Activated naive CD4-positive, alpha-beta T cell treated with anti-CD3 and anti-CD28 coated beads for 36 hours (primary cell): ENCODE measurements at regions not wholly inside any gene's neighbourhood (a gene's known extent, or its start where the extent isn't known, plus 50 kb on each side); places are given as distances from the start of the nearest gene placed in this dataset.
A peak's percentile ranks its signal among the peaks of the same experiment; 100 is the strongest.
"Not testable (repeated sequence)": the region's sequence is repeated elsewhere in the genome, so short reads cannot be mapped to it uniquely, and the experiment has no call there.

ENCODE experiments used
- CTCF ChIA-PET: fragments of 350-600 bp; sonication (Branson Sonifier 250); formaldehyde crosslinking; loops from one replicate; lab custom pipeline; 2021; ENCODE audit warnings: antibody characterized with exemption; lab: Charles Lee
- DNase-seq: peaks from one replicate; pipeline ENCODE4 v3.0.0-alpha.2; 2020
- H3K27ac Mint-ChIP-seq: one replicate; pipeline ENCODE4 v1.8.0; 2021; ENCODE audit warnings: mild to moderate bottlenecking, mixed read lengths
- H3K27me3 Mint-ChIP-seq: one replicate; pipeline ENCODE4 v1.8.0; 2021; ENCODE audit warnings: low read depth, mixed read lengths
- H3K36me3 Mint-ChIP-seq: one replicate; pipeline ENCODE4 v1.8.0; 2021; ENCODE audit warnings: low read depth, mixed read lengths
- H3K4me1 Mint-ChIP-seq: one replicate; pipeline ENCODE4 v1.8.0; 2021; ENCODE audit warnings: low read depth, mixed read lengths
- H3K4me3 Mint-ChIP-seq: one replicate; pipeline ENCODE4 v1.8.0; 2021; ENCODE audit warnings: mild to moderate bottlenecking, moderate library complexity, mixed read lengths
- H3K9me3 Mint-ChIP-seq: one replicate; pipeline ENCODE4 v1.8.0; 2021; ENCODE audit warnings: mixed read lengths
- intact Hi-C: fragments of 100-400 bp; cut with micrococcal nuclease; formaldehyde crosslinking; loops from one replicate; pipeline ENCODE4 v1.15.1; 2023

DNA sequence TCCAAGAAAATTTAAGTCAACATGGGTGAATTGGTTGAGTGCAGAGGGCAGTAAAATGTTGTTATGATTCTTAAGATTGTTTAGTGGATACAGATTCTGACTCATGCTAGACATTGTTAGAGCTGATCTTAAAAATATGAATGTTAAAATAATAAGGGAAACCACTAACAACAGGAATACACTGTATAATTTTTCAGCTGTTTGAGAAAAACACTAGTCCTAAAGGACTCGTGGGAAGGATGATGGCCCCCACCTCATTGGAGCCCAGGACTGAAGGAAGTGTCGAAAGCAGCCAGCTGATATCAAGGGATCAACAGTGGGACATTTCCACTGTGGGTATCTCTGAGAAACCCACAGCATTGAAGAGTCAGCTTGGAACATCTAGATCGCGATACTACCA, 82.9 kb upstream of the SCAF11 start:
- no peak for DNase-seq

DNA sequence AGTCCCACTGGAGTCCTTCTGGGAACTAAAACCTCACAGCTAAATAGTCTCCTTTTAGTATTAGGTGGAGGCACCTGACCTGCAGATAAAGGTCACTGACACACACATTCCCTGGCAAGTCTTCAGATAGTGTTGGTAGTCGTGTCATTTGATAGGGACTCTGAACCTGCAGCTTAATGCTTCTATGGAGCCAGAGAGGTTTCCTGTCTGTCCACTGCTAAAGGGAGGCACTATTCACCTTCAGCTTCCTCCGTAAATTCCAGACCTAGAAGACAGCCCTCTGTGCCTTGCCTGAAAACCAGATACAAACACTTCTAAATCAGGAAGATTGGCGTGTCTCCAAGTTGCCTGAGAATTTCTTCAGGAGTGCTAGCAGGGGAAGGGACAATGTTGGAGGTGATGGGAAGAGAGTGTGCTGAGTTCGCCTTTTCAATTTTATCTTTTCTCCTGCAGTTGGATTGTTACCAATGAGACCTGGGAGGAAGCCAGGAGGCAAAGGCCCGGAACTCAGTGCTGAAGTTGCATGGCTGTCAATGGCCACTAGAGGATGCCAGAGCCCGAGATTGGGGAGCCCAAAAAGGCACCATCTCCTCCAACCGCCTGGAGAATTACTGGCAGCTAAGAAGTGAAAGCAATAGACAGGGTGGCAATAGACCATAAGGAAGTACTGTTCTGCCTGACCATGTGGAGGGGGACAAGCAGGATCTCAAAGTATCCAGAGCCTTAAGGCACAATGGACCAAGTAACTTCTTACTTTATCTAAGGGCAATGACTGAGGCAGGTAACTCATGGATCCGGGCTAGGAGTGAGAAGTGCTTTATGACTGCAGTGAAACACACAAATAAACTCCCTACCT, 81.6 kb upstream of the SCAF11 start:
- no peaks in the 10 kb centered on the region for H3K27me3 Mint-ChIP-seq
- H3K4me1 Mint-ChIP-seq = peaks cover 3% of the 10 kb centered on the region
- H3K4me3 Mint-ChIP-seq = peak overlapping the region; percentile 20
- H3K9me3 Mint-ChIP-seq = peaks cover under 1% of the 10 kb centered on the region
- H3K36me3 Mint-ChIP-seq = no peaks in the 10 kb centered on the region
- CTCF ChIA-PET = interaction anchor here (0.7 to 3.5 kb wide), 14 partner anchors 11 to 949 kb away, joined by 3 to 27 read pairs (median 4); no protein-coding TSS in a partner anchor
- intact Hi-C loops = loop anchor here (1.0 to 5.0 kb wide), 9 partner anchors 53 to 949 kb away; partner anchors contain the start of gene SCAF11
- DNase-seq = peak; percentile 82
- peak overlapping the region; percentile 19 for H3K27ac Mint-ChIP-seq

More for the DNA sequence above, 82.9 kb upstream of the SCAF11 start:
- Mint-ChIP-seq H3K36me3 (peaks cover under 1% of the 10 kb centered on the region), H3K27ac (no peak overlapping the region), H3K4me3 (no peak overlapping the region), H3K9me3 (peaks cover 8% of the 10 kb centered on the region), H3K4me1 (peaks cover 3% of the 10 kb centered on the region), H3K27me3 (no peaks in the 10 kb centered on the region)
- CTCF ChIA-PET = interaction anchor here (2.7 to 3.5 kb wide), 2 partner anchors 9 to 51 kb away, joined by 8 to 27 read pairs; no protein-coding TSS in a partner anchor
- intact Hi-C loops = loop anchor here (2.0 to 5.0 kb wide), 4 partner anchors 79 to 859 kb away; no protein-coding TSS in a partner anchor

- H3K36me3 Mint-ChIP-seq = no peaks in the 10 kb centered on the region
- H3K27ac Mint-ChIP-seq = no peak overlapping the region
- H3K27me3 Mint-ChIP-seq = no peaks in the 10 kb centered on the region
- H3K9me3 Mint-ChIP-seq = no peaks in the 10 kb centered on the region
- intact Hi-C loops = loop anchor here (5.0 kb wide), 3 partner anchors 231 to 861 kb away; no protein-coding TSS in a partner anchor
- no peak overlapping the region for H3K4me3 Mint-ChIP-seq
- peak; percentile 13 for DNase-seq
- CTCF ChIA-PET = interaction anchor here (0.7 to 3.5 kb wide), 11 partner anchors 11 to 949 kb away, joined by 3 to 27 read pairs (median 4); no protein-coding TSS in a partner anchor
- peaks cover 3% of the 10 kb centered on the region for H3K4me1 Mint-ChIP-seq
Observed at GRCh38 chr12:46071335-46071734, 81.0 kb upstream of the SCAF11 start.

DNA sequence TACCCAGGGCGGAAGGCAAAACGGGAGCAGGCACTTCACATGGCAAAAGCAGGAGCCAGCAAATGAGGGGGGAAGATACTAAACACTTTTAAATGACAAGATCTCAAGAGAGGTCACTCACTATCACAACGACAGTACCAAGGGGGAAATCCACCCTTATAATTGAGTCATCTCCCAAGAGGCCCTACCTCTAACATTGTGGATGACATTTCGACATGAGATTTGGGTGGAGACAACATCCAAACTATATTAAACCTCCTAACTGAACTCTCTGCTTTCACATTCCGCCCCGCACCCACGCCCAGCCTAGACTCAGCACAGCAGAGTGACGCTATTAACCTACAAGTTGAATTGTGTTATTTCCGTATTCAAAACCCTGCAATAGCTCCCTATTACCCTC, 76.7 kb upstream of the SCAF11 start:
- Mint-ChIP-seq H3K9me3 (no peaks in the 10 kb centered on the region), H3K27ac (no peak overlapping the region), H3K36me3 (no peaks in the 10 kb centered on the region), H3K27me3 (no peaks in the 10 kb centered on the region), H3K4me1 (no peaks in the 10 kb centered on the region), H3K4me3 (no peak overlapping the region)
- no peak for DNase-seq
- intact Hi-C loops = no loop called here
- CTCF ChIA-PET = interaction anchor here (0.6 kb wide), 1 partner anchor 61 kb away, joined by 3 read pairs; no protein-coding TSS in a partner anchor

- H3K9me3 Mint-ChIP-seq = no peaks in the 10 kb centered on the region
- CTCF ChIA-PET = no interaction called here
- no peak for DNase-seq
- no peaks in the 10 kb centered on the region for H3K27me3 Mint-ChIP-seq
- H3K27ac Mint-ChIP-seq = no peak overlapping the region
- no peak overlapping the region for H3K4me3 Mint-ChIP-seq
- H3K4me1 Mint-ChIP-seq = no peaks in the 10 kb centered on the region
- H3K36me3 Mint-ChIP-seq = no peaks in the 10 kb centered on the region
- intact Hi-C loops = no loop called here
Observed at GRCh38 chr12:46065412-46066166, 75.2 kb upstream of the SCAF11 start.

DNA sequence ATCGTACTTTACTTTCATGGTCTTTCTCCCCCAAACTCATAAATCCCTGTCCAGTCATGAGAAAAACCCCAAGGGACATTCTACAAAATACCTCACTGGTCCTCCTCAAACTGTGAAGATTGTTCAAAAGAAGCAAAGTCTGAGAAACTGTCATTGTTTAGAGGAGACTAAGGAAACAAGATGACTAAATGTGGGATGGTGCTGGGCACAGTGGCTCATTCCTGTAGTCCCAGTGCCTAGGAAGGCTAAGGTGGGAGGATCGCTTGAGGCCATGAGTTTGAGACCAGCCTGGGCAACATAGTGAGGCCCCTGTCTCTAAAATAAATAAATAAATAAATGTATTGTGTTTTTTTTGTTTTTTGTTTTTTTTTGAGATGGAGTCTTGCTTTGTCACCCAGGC, 74.2 kb upstream of the SCAF11 start:
- DNase-seq = no peak
- intact Hi-C loops = no loop called here
- CTCF ChIA-PET = no interaction called here
- Mint-ChIP-seq H3K4me1 (no peaks in the 10 kb centered on the region), H3K9me3 (peaks cover 1% of the 10 kb centered on the region), H3K27ac (no peak overlapping the region), H3K36me3 (no peaks in the 10 kb centered on the region), H3K27me3 (no peaks in the 10 kb centered on the region), H3K4me3 (no peak overlapping the region)

- intact Hi-C loops, H3K27me3 Mint-ChIP-seq, H3K4me1 Mint-ChIP-seq, H3K4me3 Mint-ChIP-seq, H3K27ac Mint-ChIP-seq, H3K36me3 Mint-ChIP-seq, DNase-seq: not testable (repeated sequence)
- CTCF ChIA-PET = interaction anchor here (1.3 kb wide), 1 partner anchor 12 kb away, joined by 5 read pairs; no protein-coding TSS in a partner anchor
- peaks cover 19% of the 10 kb centered on the region for H3K9me3 Mint-ChIP-seq
Observed at GRCh38 chr12:46058697-46059096, 68.3 kb upstream of the SCAF11 start.

- Mint-ChIP-seq H3K4me3 (no peak overlapping the region), H3K9me3 (peaks cover 39% of the 10 kb centered on the region), H3K27me3 (peaks cover 6% of the 10 kb centered on the region), H3K4me1 (no peaks in the 10 kb centered on the region), H3K27ac (no peak overlapping the region), H3K36me3 (peaks cover 4% of the 10 kb centered on the region)
- no peak for DNase-seq
- CTCF ChIA-PET = no interaction called here
- intact Hi-C loops = no loop called here
Observed at GRCh38 chr12:46050805-46051204, 60.4 kb upstream of the SCAF11 start.

DNA sequence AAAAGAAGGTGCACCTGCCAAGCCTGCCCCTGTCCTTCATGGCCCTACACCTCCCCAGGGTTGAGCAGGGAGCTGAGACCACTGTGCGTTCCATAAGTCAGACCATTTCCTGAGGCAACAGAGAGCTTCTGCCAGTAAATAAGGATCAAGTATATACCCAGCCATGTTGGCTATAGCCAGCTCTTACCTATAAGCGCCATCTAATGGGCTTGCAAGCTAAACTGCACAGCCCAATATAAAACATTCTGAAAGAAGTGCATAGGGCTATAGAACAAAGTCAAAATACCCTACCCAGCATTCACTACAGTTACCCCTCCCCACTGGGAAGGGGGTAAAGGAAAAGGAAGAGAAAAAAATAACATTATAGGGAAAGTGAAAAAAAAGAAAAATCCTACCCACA, 59.3 kb upstream of the SCAF11 start:
- no peak overlapping the region for H3K27ac Mint-ChIP-seq
- intact Hi-C loops = no loop called here
- no peak for DNase-seq
- CTCF ChIA-PET = no interaction called here
- no peak overlapping the region for H3K4me3 Mint-ChIP-seq
- peaks cover 6% of the 10 kb centered on the region for H3K27me3 Mint-ChIP-seq
- H3K36me3 Mint-ChIP-seq = peaks cover 4% of the 10 kb centered on the region
- no peaks in the 10 kb centered on the region for H3K4me1 Mint-ChIP-seq
- H3K9me3 Mint-ChIP-seq = peaks cover 42% of the 10 kb centered on the region

DNA sequence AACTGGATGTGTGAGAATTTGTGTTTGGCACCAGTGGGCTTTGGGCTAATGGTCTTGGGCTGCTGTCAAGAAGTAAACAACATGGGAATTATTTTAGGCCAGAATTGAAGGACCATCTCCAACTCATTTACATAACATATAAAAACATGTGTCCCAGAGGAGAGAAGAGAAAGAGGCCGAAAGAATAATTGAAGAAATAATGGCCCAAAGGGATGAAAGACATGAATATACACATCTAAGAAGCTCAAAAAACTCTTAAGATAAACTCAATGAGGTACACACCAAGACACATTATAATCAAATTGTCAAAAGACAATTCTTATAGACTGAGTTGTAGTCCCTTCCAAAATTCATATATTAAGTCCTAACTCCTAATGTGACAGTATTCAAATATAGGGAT, 56.1 kb upstream of the SCAF11 start:
- Mint-ChIP-seq H3K9me3 (peaks cover 40% of the 10 kb centered on the region), H3K27ac (no peak overlapping the region), H3K27me3 (peaks cover 9% of the 10 kb centered on the region), H3K4me3 (no peak overlapping the region), H3K36me3 (peaks cover 4% of the 10 kb centered on the region), H3K4me1 (no peaks in the 10 kb centered on the region)
- intact Hi-C loops = no loop called here
- no peak for DNase-seq
- CTCF ChIA-PET = no interaction called here

- Mint-ChIP-seq H3K4me1 (no peaks in the 10 kb centered on the region), H3K27me3 (peaks cover 7% of the 10 kb centered on the region), H3K36me3 (no peaks in the 10 kb centered on the region), H3K9me3 (peaks cover 22% of the 10 kb centered on the region), H3K4me3 (no peak overlapping the region), H3K27ac (no peak overlapping the region)
- no peak for DNase-seq
- CTCF ChIA-PET = no interaction called here
- intact Hi-C loops = no loop called here
Observed at GRCh38 chr12:46043972-46044520, 53.7 kb upstream of the SCAF11 start.
